Dendritic cell treated with granulocyte-macrophage colony-stimulating factor and Interleukin-4, amounts not matched to agents 40 ng/mL and 50 ng/mL, for 4 days (primary cell): ENCODE measurements at regions not wholly inside any gene's neighbourhood (a gene's known extent, or its start where the extent isn't known, plus 50 kb on each side); places are given as distances from the start of the nearest gene placed in this dataset.

ENCODE experiments used
- H3K27ac Mint-ChIP-seq: one replicate; pipeline ENCODE4 v1.8.0; 2022; ENCODE audit warnings: mild to moderate bottlenecking, mixed read lengths
- H3K27me3 Mint-ChIP-seq: one replicate; pipeline ENCODE4 v1.8.0; 2022; ENCODE audit warnings: mild to moderate bottlenecking, mixed read lengths
- H3K36me3 Mint-ChIP-seq: one replicate; pipeline ENCODE4 v1.8.0; 2022; ENCODE audit warnings: low read depth, mixed read lengths
- H3K4me1 Mint-ChIP-seq: one replicate; pipeline ENCODE4 v1.8.0; 2022; ENCODE audit warnings: low read depth, mixed read lengths
- H3K4me3 Mint-ChIP-seq: one replicate; pipeline ENCODE4 v1.8.0; 2022; ENCODE audit warnings: mild to moderate bottlenecking, moderate library complexity, mixed read lengths
- H3K9me3 Mint-ChIP-seq: one replicate; pipeline ENCODE4 v1.8.0; 2022; ENCODE audit warnings: mixed read lengths
- intact Hi-C: fragments of 100-400 bp; cut with micrococcal nuclease; formaldehyde crosslinking; loops from one replicate; pipeline ENCODE4 v1.15.0; 2022

GRCh38 chr3:59304296-59304695 is 254.5 kb upstream of the CFAP20DC start:
- H3K27ac Mint-ChIP-seq, result no peak overlapping the region
- H3K4me1 Mint-ChIP-seq, result peaks cover 21% of the 10 kb centered on the region
- no peaks in the 10 kb centered on the region for H3K36me3 Mint-ChIP-seq
- H3K9me3 Mint-ChIP-seq, result no peaks in the 10 kb centered on the region
- no peak overlapping the region for H3K4me3 Mint-ChIP-seq
- intact Hi-C loops, result no loop called here
- H3K27me3 Mint-ChIP-seq, result peaks cover 1% of the 10 kb centered on the region

GRCh38 chr3:59303452-59303851 is 253.6 kb upstream of the CFAP20DC start:
- H3K36me3 Mint-ChIP-seq, result no peaks in the 10 kb centered on the region
- intact Hi-C loops, result no loop called here
- H3K9me3 Mint-ChIP-seq, result no peaks in the 10 kb centered on the region
- H3K27ac Mint-ChIP-seq, result no peak overlapping the region
- peaks cover 1% of the 10 kb centered on the region for H3K27me3 Mint-ChIP-seq
- H3K4me3 Mint-ChIP-seq, result no peak overlapping the region
- H3K4me1 Mint-ChIP-seq, result peaks cover 21% of the 10 kb centered on the region

GRCh38 chr3:59302442-59302841 is 252.6 kb upstream of the CFAP20DC start:
- Mint-ChIP-seq H3K9me3 (no peaks in the 10 kb centered on the region), H3K4me1 (peaks cover 21% of the 10 kb centered on the region), H3K4me3 (no peak overlapping the region), H3K27ac (no peak overlapping the region), H3K27me3 (peaks cover 1% of the 10 kb centered on the region), H3K36me3 (no peaks in the 10 kb centered on the region)
- intact Hi-C loops, result no loop called here

- Mint-ChIP-seq H3K9me3 (peaks cover 11% of the 10 kb centered on the region), H3K4me1 (peaks cover 21% of the 10 kb centered on the region), H3K4me3 (no peak overlapping the region), H3K36me3 (no peaks in the 10 kb centered on the region), H3K27me3 (no peaks in the 10 kb centered on the region), H3K27ac (peak overlapping the region; percentile 22)
- intact Hi-C loops, result no loop called here
Observed at GRCh38 chr3:59300733-59301132, 250.9 kb upstream of the CFAP20DC start.

GRCh38 chr3:59299561-59299960 is 249.7 kb upstream of the CFAP20DC start:
- H3K9me3 Mint-ChIP-seq, result peaks cover 11% of the 10 kb centered on the region
- H3K27ac Mint-ChIP-seq, result no peak overlapping the region
- H3K4me3 Mint-ChIP-seq, result no peak overlapping the region
- H3K36me3 Mint-ChIP-seq, result no peaks in the 10 kb centered on the region
- H3K4me1 Mint-ChIP-seq, result peaks cover 21% of the 10 kb centered on the region
- H3K27me3 Mint-ChIP-seq, result no peaks in the 10 kb centered on the region
- intact Hi-C loops, result no loop called here

GRCh38 chr3:59290358-59290757 is 240.5 kb upstream of the CFAP20DC start:
- Mint-ChIP-seq H3K4me1 (peaks cover 24% of the 10 kb centered on the region), H3K27me3 (no peaks in the 10 kb centered on the region), H3K9me3 (peaks cover 21% of the 10 kb centered on the region), H3K27ac (no peak overlapping the region), H3K36me3 (no peaks in the 10 kb centered on the region), H3K4me3 (no peak overlapping the region)
- intact Hi-C loops, result no loop called here

GRCh38 chr3:59289831-59290230 is 240.0 kb upstream of the CFAP20DC start:
- H3K9me3 Mint-ChIP-seq, result peaks cover 21% of the 10 kb centered on the region
- no peak overlapping the region for H3K4me3 Mint-ChIP-seq
- no peaks in the 10 kb centered on the region for H3K27me3 Mint-ChIP-seq
- no peak overlapping the region for H3K27ac Mint-ChIP-seq
- intact Hi-C loops, result no loop called here
- no peaks in the 10 kb centered on the region for H3K36me3 Mint-ChIP-seq
- peaks cover 24% of the 10 kb centered on the region for H3K4me1 Mint-ChIP-seq

GRCh38 chr3:59288951-59289350 is 239.1 kb upstream of the CFAP20DC start:
- no peaks in the 10 kb centered on the region for H3K36me3 Mint-ChIP-seq
- intact Hi-C loops, result no loop called here
- H3K27ac Mint-ChIP-seq, result no peak overlapping the region
- no peaks in the 10 kb centered on the region for H3K27me3 Mint-ChIP-seq
- no peak overlapping the region for H3K4me3 Mint-ChIP-seq
- H3K4me1 Mint-ChIP-seq, result peaks cover 24% of the 10 kb centered on the region
- H3K9me3 Mint-ChIP-seq, result peaks cover 15% of the 10 kb centered on the region

- peak overlapping the region; percentile 35 for H3K27ac Mint-ChIP-seq
- no peak overlapping the region for H3K4me3 Mint-ChIP-seq
- intact Hi-C loops, result no loop called here
- H3K9me3 Mint-ChIP-seq, result no peaks in the 10 kb centered on the region
- no peaks in the 10 kb centered on the region for H3K27me3 Mint-ChIP-seq
- H3K4me1 Mint-ChIP-seq, result peaks cover 26% of the 10 kb centered on the region
- H3K36me3 Mint-ChIP-seq, result no peaks in the 10 kb centered on the region
Observed at GRCh38 chr3:59286791-59287531, 237.1 kb upstream of the CFAP20DC start.

GRCh38 chr3:59285560-59285959 is 235.7 kb upstream of the CFAP20DC start:
- Mint-ChIP-seq H3K4me1 (peaks cover 30% of the 10 kb centered on the region), H3K4me3 (no peak overlapping the region), H3K9me3 (no peaks in the 10 kb centered on the region), H3K36me3 (no peaks in the 10 kb centered on the region), H3K27me3 (no peaks in the 10 kb centered on the region), H3K27ac (no peak overlapping the region)
- intact Hi-C loops, result no loop called here

- Mint-ChIP-seq H3K27ac (no peak overlapping the region), H3K9me3 (no peaks in the 10 kb centered on the region), H3K36me3 (no peaks in the 10 kb centered on the region), H3K4me3 (no peak overlapping the region), H3K27me3 (no peaks in the 10 kb centered on the region), H3K4me1 (peaks cover 30% of the 10 kb centered on the region)
- intact Hi-C loops, result no loop called here
Observed at GRCh38 chr3:59284926-59285325, 235.1 kb upstream of the CFAP20DC start.

- H3K27me3 Mint-ChIP-seq, result no peaks in the 10 kb centered on the region
Observed at GRCh38 chr3:59280113-59280512, 230.3 kb upstream of the CFAP20DC start.

GRCh38 chr3:59277816-59278215 is 228.0 kb upstream of the CFAP20DC start:
- H3K36me3 Mint-ChIP-seq, result no peaks in the 10 kb centered on the region
- H3K4me3 Mint-ChIP-seq, result no peak overlapping the region
- intact Hi-C loops, result no loop called here
- no peaks in the 10 kb centered on the region for H3K9me3 Mint-ChIP-seq
- H3K27ac Mint-ChIP-seq, result no peak overlapping the region
- H3K4me1 Mint-ChIP-seq, result peaks cover 19% of the 10 kb centered on the region
- H3K27me3 Mint-ChIP-seq, result no peaks in the 10 kb centered on the region

More at GRCh38 chr3:59280113-59280512, 230.3 kb upstream of the CFAP20DC start:
- Mint-ChIP-seq H3K9me3 (no peaks in the 10 kb centered on the region), H3K4me3 (no peak overlapping the region), H3K4me1 (peaks cover 6% of the 10 kb centered on the region), H3K36me3 (no peaks in the 10 kb centered on the region), H3K27ac (no peak overlapping the region)
- intact Hi-C loops, result no loop called here

GRCh38 chr3:59277201-59277600 is 227.4 kb upstream of the CFAP20DC start:
- Mint-ChIP-seq H3K27ac (no peak overlapping the region), H3K9me3 (no peaks in the 10 kb centered on the region), H3K4me1 (peaks cover 19% of the 10 kb centered on the region), H3K4me3 (no peak overlapping the region), H3K27me3 (no peaks in the 10 kb centered on the region), H3K36me3 (no peaks in the 10 kb centered on the region)
- intact Hi-C loops, result no loop called here

GRCh38 chr3:59273976-59274375 is 224.2 kb upstream of the CFAP20DC start:
- Mint-ChIP-seq H3K27ac (no peak overlapping the region), H3K36me3 (no peaks in the 10 kb centered on the region), H3K4me1 (peaks cover 13% of the 10 kb centered on the region), H3K9me3 (no peaks in the 10 kb centered on the region), H3K4me3 (no peak overlapping the region), H3K27me3 (no peaks in the 10 kb centered on the region)
- intact Hi-C loops, result no loop called here
